ENCODE measurements at regions not wholly inside any gene's neighbourhood (a gene's known extent, or its start where the extent isn't known, plus 50 kb on each side); places are given as distances from the start of the nearest gene placed in this dataset.

- Histone ChIP-seq H3K27ac (no peak overlapping the region), H3K36me3 (no peaks in the 10 kb centered on the region), H3K4me1 (no peaks in the 10 kb centered on the region), H3K27me3 (no peaks in the 10 kb centered on the region), H3K9me3 (no peaks in the 10 kb centered on the region), H3K4me3 (no peak overlapping the region)
- intact Hi-C loops (cut with DNase I; ENCODE audit: low total_unique reads) = no loop called here
- DNase-seq (ENCODE audit: low spot score in 2 of 2) = no peak
- TF ChIP-seq CTCF (IDR thresholded peaks at IDR 0.05) = no peak
- TF ChIP-seq POLR2A (IDR thresholded peaks at IDR 0.05) = no peak
Observed at GRCh38 chr13:88456151-88456550, 785.0 kb downstream of the SLITRK5 start.

- H3K4me3 ChIP-seq = no peak overlapping the region
- H3K27ac ChIP-seq = no peak overlapping the region
- H3K27me3 ChIP-seq = no peaks in the 10 kb centered on the region
- no peaks in the 10 kb centered on the region for H3K4me1 ChIP-seq
- DNase-seq (ENCODE audit: low spot score in 2 of 2) = no peak
- intact Hi-C loops (cut with DNase I; ENCODE audit: low total_unique reads) = no loop called here
- H3K9me3 ChIP-seq = no peaks in the 10 kb centered on the region
- TF ChIP-seq CTCF (IDR thresholded peaks at IDR 0.05) (no peak), POLR2A (IDR thresholded peaks at IDR 0.05) (no peak), POLR2AphosphoS5 (IDR thresholded peaks at IDR 0.05) (no peak)
- H3K36me3 ChIP-seq = no peaks in the 10 kb centered on the region
Observed at GRCh38 chr13:88459331-88459730, 788.2 kb downstream of the SLITRK5 start.

GRCh38 chr13:88461272-88462009 is 790.3 kb downstream of the SLITRK5 start:
- H3K4me3 ChIP-seq = no peak overlapping the region
- no peak for DNase-seq (ENCODE audit: low spot score in 2 of 2)
- no peak for TF ChIP-seq CTCF (IDR thresholded peaks at IDR 0.05)
- TF ChIP-seq POLR2AphosphoS5 (IDR thresholded peaks at IDR 0.05) = no peak
- no peak for TF ChIP-seq POLR2A (IDR thresholded peaks at IDR 0.05)
- no peaks in the 10 kb centered on the region for H3K27me3 ChIP-seq
- no peaks in the 10 kb centered on the region for H3K4me1 ChIP-seq
- H3K9me3 ChIP-seq = no peaks in the 10 kb centered on the region
- no peak overlapping the region for H3K27ac ChIP-seq
- intact Hi-C loops (cut with DNase I; ENCODE audit: low total_unique reads) = no loop called here
- no peaks in the 10 kb centered on the region for H3K36me3 ChIP-seq

- intact Hi-C loops (cut with DNase I; ENCODE audit: low total_unique reads) = no loop called here
- TF ChIP-seq CTCF (IDR thresholded peaks at IDR 0.05) (no peak), POLR2A (IDR thresholded peaks at IDR 0.05) (no peak), POLR2AphosphoS5 (IDR thresholded peaks at IDR 0.05) (no peak)
- Histone ChIP-seq H3K27me3 (no peaks in the 10 kb centered on the region), H3K4me1 (no peaks in the 10 kb centered on the region), H3K4me3 (no peak overlapping the region), H3K27ac (no peak overlapping the region), H3K9me3 (no peaks in the 10 kb centered on the region), H3K36me3 (no peaks in the 10 kb centered on the region)
- no peak for DNase-seq (ENCODE audit: low spot score in 2 of 2)
Observed at GRCh38 chr13:88464851-88465250, 793.7 kb downstream of the SLITRK5 start.

- no peak overlapping the region for H3K4me3 ChIP-seq
- H3K36me3 ChIP-seq = no peaks in the 10 kb centered on the region
- H3K4me1 ChIP-seq = no peaks in the 10 kb centered on the region
- H3K9me3 ChIP-seq = no peaks in the 10 kb centered on the region
- no peak for DNase-seq (ENCODE audit: low spot score in 2 of 2)
- no peak overlapping the region for H3K27ac ChIP-seq
- H3K27me3 ChIP-seq = no peaks in the 10 kb centered on the region
- no peak for TF ChIP-seq CTCF (IDR thresholded peaks at IDR 0.05)
- no peak for TF ChIP-seq POLR2AphosphoS5 (IDR thresholded peaks at IDR 0.05)
- TF ChIP-seq POLR2A (IDR thresholded peaks at IDR 0.05) = no peak
- intact Hi-C loops (cut with DNase I; ENCODE audit: low total_unique reads) = no loop called here
Observed at GRCh38 chr13:88472316-88472715, 801.1 kb downstream of the SLITRK5 start.
